ENCODE measurements at regions not wholly inside any gene's neighbourhood (a gene's known extent, or its start where the extent isn't known, plus 50 kb on each side); places are given as distances from the start of the nearest gene placed in this dataset.

DNA sequence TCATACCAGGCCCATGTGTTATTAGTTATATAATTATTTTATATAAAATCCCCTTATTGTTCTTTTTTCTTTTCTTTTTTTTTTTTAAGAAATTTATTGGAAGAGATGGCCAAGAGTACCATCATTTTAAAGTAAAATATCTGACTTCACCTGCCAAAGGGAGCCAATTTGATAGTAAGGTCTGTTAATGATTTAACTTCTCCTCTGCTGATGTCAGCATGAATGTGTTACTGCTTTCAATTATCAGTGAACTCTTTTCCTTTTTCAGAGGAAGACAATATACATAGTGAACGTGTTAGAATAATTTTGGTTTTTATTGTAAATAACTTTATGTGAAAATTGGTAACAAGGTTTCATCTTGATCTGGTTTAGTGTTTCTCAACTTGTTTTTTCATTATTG, 409.6 kb downstream of the SH3GL2 start:
- TF ChIP-seq, protein P1, sequence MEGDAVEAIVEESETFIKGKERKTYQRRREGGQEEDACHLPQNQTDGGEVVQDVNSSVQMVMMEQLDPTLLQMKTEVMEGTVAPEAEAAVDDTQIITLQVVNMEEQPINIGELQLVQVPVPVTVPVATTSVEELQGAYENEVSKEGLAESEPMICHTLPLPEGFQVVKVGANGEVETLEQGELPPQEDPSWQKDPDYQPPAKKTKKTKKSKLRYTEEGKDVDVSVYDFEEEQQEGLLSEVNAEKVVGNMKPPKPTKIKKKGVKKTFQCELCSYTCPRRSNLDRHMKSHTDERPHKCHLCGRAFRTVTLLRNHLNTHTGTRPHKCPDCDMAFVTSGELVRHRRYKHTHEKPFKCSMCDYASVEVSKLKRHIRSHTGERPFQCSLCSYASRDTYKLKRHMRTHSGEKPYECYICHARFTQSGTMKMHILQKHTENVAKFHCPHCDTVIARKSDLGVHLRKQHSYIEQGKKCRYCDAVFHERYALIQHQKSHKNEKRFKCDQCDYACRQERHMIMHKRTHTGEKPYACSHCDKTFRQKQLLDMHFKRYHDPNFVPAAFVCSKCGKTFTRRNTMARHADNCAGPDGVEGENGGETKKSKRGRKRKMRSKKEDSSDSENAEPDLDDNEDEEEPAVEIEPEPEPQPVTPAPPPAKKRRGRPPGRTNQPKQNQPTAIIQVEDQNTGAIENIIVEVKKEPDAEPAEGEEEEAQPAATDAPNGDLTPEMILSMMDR (IDR thresholded peaks at IDR 0.05), result no peak
- TF ChIP-seq POLR2A (IDR thresholded peaks at IDR 0.05), result no peak
